Hypothalamus (tissue), 51 donors: ENCODE measurements at regions not wholly inside any gene's neighbourhood (a gene's known extent, or its start where the extent isn't known, plus 50 kb on each side); places are given as distances from the start of the nearest gene placed in this dataset.
"Not testable (repeated sequence)": the region's sequence is repeated elsewhere in the genome, so short reads cannot be mapped to it uniquely, and the experiment has no call there.

Experiments used
- DNase-seq, 51 donors: peaks; one replicate each; lab custom pipeline; 2025; lab: John Stamatoyannopoulos, UW

GRCh38 chrX:7409866-7410265 lies 261.9 kb upstream of the PUDP start:
- no peak for DNase-seq

DNA sequence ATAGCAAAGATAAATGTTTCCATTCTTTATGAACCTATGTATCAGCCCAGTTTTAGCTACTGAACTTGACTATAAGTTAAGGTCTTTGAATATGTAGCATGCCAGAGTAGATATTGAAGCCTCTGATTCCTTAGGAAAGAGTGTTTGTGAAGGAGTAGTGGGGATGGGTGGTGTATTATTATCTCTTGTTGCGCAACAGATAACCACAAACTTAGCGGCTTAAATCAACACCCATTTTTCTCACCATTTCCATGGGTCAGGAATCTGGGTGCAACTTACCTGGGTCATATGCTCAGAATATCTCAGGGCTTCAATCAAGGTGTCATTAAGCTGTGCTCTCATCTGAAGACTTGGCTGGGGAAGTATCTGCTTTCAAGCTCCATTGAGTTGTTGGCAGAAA lies 251.4 kb upstream of the PUDP start:
- no peak for DNase-seq

DNA sequence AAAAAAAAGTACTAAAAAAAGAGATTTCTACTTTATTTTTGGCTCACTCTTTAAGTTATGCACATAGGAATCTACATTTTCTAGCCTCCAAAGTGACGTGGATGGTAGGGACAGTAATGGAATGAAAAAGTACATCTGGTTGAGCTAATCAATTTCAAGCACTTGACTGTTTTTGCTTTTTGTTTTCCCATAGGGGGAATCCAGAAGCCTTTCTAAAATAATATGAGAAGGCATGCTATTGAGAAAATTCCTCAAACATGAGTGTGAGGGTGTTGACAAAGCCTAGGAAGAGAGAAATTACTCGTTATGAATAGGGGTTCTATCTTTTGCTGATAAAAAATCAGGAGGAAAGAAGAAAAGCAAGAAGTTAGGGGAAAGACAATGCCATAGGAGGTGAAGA lies 242.5 kb upstream of the PUDP start:
- no peak for DNase-seq

GRCh38 chrX:7389576-7389975 lies 241.6 kb upstream of the PUDP start:
- no peak for DNase-seq

DNA sequence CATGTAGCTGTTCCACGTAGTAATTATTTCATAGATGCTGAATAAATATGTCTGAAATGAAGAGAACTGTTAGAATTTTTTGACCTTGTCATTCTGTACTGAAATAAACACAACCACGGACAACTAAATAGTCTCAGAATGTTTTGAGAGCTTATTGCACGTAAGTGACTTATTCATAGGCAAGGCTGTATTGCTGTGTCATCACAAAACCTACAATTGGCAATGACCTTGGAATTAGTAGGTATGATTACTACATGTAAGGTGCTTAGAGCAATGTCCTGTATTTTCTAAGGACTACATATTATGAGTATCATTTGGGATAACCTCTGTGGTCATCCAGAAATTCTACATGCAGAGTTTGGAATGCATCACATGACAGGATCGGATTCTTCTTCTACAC lies 237.2 kb upstream of the PUDP start:
- no peak for DNase-seq

DNA sequence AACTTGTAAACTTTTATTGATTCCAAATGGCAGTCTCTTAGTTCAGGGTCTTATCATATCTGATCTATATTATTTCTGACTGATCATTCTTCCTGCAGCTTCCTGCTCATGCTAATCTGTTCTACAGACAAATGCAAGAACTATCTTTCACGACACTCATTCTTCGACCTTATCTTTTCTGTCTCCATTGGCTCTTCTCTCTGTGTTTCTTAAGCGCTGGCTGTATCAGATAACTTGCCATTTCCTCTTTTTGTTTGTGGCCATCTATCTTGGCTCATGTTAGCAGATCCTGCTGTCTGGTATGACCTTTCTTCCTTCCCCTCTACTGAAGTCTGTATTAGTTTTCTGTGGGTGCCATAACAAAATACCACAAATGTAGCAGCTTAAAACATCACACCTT lies 230.5 kb upstream of the PUDP start:
- DNase-seq: no peak

DNA sequence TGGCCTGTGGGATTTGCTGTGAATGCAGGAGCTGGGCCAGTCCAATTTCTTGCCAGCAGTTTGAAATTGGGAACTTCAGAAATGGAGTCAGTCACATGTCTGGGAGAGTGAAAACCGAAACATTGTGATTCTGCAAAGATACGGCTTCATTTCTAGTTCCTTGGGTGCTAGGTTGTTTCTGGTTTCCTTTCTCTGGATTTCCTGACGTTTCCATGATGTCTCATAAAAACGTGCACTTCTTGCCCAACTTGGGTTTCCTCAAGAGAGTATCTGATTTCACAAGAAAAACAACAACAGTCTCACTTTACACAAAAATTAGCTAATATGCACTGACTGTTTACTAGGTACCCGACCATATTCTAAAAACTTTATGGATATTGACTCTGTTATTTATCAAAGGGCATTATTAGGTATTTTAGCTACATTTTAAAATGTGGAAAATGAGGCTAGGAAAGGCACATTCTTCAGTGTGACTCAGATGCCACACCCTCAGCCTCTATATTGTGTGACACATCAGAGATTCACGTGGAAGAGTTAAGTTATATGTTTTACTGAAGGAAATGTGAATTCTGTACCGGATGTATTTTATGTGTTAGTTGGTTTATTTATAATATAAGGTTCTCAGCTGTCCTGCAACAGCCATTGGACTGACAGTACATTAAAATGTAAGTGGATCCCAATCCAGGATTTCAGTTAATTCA lies 225.0 kb upstream of the PUDP start:
- DNase-seq: no peak

DNA sequence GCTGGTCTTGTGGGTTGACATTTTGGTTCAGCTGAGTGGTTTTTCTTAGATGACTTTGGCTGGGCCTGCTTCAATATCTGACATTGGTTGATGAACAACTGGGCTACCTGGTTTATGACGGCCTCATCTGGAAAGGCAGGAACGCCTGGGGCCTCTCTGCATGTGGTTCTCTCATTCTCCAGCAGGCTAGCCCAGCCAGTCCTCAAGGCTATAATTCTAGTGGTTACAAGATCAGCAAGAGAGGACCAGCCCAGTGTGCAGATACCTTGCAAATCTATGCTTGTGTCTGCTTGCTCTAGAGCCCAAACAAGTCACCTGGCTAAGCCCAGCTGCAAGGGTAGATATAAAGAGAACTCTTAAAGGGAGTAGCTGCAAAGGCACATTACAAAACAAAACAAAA lies 214.2 kb upstream of the PUDP start:
- no peak for DNase-seq

GRCh38 chrX:7351926-7352325 lies 204.0 kb upstream of the PUDP start:
- no peak for DNase-seq

DNA sequence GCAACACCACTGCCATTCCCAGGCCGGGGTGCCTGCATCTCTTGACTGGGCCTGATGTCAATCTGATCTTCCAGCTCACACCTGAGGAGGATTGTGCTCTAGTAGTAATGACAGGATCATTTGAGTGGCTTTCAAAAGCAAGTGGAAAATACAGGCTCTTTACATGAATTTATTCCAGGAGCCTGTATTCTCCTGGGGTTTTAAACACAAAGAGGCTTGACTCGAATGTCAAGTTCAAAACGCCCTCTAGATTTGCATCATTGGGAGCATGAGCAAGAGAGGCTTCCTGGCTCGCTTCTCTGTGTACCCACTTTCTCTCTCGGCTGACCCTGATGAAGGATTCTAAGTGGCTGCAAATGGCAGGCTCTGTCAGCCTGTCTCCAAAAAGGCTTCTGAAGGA lies 199.5 kb upstream of the PUDP start:
- DNase-seq: no peak

DNA sequence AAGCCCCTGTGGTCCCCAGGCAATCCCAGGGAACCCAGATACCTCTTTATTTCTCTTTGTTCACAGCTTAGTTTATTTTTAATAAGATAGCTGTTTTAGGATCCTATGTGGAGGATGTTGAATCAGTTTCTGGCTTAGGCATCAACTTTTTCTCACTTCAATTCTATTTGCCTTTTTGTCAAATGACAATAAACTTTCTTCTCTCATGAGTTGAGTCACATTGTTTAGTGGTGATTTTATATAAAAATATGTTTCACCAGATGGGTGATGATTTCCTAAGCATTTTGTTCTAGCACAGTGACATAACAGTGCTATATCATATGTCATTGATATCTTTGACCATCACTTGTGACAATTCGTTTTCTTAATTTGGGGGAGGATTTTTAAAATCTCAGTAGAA lies 198.1 kb upstream of the PUDP start:
- no peak for DNase-seq

GRCh38 chrX:7343181-7343580 lies 195.2 kb upstream of the PUDP start:
- no peak for DNase-seq

GRCh38 chrX:7335816-7336362 lies 187.9 kb upstream of the PUDP start:
- not testable (repeated sequence) for DNase-seq

- DNase-seq: no peak
Observed at GRCh38 chrX:7334253-7334935, 186.4 kb upstream of the PUDP start.

DNA sequence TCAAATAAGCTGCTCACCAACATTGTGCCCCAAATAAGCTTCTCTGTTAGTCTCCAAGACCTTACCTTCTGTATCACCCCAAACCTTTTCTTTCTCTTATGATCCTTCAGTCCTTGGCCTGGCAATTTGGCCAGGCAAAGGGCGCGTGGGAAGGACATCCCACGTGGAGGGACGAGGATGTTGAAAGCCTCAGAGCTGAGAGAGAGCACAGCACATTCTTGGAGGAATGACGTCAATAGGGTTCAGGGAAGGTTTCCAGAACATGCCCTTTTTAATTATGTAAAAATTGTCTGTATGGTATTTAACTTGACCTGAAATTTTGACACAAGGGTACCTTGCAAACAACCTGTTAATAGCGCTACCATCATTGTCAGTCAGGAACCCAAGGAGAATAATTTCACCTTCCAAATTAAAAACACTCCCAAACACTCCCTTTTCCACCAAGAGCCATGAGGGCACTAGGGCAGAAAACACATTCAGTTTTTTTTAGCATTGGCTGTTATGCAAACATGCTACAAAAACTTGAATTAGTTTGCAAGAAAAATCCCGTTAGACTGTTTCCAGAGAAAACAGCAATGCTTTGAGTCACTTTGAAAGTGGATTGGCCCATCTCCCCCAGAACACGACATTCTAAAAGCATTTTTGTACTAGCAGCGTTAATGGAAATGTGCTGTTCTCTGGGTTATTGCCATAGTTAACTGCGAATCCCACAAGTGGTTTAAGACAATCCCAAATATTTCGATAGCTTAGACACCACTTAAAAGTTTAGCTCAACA lies 183.2 kb upstream of the PUDP start:
- peak in 10 of 51 donors; percentile 0 to 33 (median 6) for DNase-seq

DNA sequence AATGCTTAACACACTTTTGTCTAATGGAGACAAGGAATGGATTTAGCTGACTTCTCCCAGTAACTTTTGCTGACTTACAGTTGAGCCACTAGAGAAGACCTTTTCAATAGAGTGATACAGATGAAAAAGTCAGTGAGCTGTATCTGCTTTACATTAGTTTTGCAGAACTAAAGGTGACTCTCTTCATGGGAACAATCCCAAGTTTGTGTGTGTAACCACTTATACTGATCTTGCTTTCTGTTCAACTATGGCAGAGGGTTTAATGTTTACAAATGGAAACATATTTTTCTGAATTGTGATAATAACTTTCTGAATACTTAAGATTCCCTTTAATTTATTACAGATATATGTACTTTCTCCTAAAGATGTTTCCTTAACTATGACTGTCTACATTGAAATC lies 182.6 kb upstream of the PUDP start:
- no peak for DNase-seq

GRCh38 chrX:7318661-7319060 lies 170.7 kb upstream of the PUDP start:
- DNase-seq: no peak

- no peak for DNase-seq
Observed at GRCh38 chrX:7318241-7318640, 170.3 kb upstream of the PUDP start.

GRCh38 chrX:7316887-7317286 lies 168.9 kb upstream of the PUDP start:
- no peak for DNase-seq

- DNase-seq: no peak
Observed at GRCh38 chrX:7316280-7316679, 168.3 kb upstream of the PUDP start.

DNA sequence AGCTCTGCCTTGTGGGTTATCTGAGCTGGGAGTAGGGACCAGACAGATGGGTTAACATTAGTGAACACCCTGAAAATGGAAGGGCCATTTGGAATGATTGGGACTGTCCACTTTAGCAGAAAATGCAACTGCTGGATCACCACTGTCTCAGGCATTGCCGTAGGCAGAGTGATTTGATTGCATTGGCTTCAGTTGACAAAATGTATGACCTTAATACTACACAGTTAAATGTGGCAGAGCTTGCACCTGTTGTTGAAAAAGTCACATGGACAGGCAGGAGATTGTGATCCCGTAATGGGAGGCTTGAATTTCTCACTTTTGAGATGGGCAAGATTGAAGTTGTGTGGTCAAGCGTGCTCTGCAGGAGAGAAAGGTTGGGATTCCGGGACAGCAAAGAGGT lies 166.5 kb upstream of the PUDP start:
- DNase-seq: no peak

- no peak for DNase-seq
Observed at GRCh38 chrX:7307720-7308119, 159.8 kb upstream of the PUDP start.
